HG03342 (cell line): ENCODE measurements at regions not wholly inside any gene's neighbourhood (a gene's known extent, or its start where the extent isn't known, plus 50 kb on each side); places are given as distances from the start of the nearest gene placed in this dataset.

Source experiments
- ATAC-seq: cut with Tn5 transposase; IDR thresholded peaks from one replicate; pipeline ENCODE4 v1.9.1; 2021; ENCODE audit warnings: mild to moderate bottlenecking, moderate library complexity; ENCODE audit not compliant: unreplicated experiment

GRCh38 chr1:239436286-239436685, 49.9 kb downstream of the CHRM3 start:
- no peak for ATAC-seq

DNA sequence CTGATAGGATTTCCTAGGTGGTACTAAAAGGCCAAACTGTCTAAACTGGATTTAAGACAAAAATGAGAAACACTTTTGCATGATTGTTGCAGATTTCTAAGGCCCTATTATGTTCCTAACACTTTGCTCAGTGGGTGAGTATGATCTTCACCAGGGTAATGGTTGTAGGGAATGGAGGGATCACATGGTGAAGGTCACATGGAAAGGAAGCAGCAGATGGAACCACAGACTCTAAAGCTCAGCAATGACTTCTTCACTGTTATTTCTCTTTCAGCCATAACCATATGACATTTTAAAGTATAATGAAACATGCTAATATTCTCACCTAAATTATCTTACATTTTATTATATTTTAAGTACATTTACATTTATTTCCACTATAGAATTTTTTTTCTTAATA, 51.5 kb downstream of the CHRM3 start:
- no peak for ATAC-seq

DNA sequence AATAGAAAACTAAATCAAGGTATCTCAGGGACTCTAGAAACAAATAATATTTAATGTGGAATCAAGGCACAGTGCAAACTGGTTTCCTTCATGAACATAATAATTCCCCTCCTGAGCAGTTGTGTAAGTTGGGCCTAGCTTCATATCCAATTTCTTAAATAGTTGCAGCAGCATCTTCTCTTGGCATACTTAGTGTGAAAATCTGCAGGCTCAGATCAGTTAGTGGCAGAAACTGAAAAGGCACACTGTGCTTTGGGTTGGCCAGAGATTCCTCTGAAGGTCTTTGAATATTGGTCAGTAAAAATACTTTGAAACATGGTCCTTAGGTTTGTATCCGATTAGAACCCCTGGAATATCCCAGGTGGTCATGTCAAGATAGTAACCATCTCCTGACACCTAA, 52.5 kb downstream of the CHRM3 start:
- no peak for ATAC-seq

GRCh38 chr1:239443361-239443760, 57.0 kb downstream of the CHRM3 start:
- no peak for ATAC-seq

DNA sequence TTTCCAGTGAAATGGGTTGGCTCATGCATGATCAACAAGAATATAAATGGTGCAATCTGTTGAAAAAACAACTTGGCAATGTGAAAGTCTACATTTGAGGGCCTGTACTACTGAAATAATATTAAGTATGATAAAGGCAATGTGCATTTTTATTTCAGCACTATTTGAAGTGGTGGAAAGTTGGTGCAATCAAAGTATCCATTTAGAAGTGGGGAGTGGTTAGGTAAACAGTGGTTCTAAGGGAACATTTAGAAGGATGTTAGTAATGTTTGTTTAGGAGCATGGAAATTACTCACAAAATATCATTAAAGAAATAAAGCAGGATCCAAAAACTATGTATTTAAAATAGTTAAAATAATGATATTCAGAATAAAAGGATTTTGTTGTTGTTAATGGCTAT, 60.2 kb downstream of the CHRM3 start:
- no peak for ATAC-seq

DNA sequence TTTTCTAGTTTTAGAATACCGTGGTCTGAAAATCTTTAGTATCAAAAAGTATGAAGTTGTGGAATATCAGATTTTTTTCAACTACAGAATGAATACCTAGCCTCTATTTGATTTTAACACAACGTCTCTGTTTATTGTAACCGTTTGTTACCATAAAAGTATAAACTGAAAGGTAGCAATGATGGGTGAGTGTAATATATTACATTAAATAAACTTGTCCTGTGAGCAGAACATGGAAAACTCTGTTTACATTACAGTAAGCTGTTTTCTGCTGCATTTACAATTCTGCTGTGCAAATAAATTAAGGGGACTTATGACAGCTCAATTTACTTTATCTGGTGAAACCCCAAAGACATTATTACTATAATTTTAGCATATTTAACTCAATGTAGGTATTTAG, 62.5 kb downstream of the CHRM3 start:
- ATAC-seq: no peak

DNA sequence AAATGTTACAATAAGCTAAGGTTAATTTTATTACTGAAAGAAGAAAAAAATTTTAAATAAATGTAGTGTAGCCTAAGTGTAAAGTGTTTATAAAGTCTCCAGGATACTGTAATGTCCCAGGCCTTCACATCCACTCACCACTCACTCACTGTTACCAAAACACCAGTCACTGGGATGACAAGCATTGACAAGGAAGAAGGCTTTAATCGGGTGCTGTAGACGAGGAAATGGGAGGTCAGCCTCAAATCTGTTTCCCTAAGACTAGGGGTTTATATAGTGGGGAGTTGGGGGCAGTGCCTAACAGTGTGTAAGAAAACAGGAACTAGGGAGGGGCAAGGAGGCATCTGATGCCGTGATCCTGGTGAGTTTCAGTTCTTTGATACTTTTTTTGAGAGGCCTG, 69.4 kb downstream of the CHRM3 start:
- no peak for ATAC-seq

DNA sequence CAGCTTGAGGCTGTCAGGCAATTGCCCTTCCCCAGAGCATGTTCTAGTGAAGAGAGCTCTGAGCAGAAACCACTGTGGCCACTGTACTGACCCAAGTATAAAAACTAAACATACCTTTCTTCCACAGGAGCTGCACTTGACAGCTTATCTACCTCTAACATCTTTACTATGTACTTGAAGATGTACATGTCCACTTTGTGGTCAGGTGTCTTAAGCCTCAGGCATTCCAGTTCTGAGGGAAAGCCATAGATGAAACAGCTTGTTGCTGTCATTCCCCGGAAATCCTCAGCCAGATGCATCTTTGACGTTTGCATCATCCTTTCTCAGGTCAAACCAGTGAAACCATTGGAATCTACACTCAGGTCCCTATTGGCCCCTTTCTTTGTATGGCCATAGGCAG, 70.4 kb downstream of the CHRM3 start:
- ATAC-seq: no peak

GRCh38 chr1:239457491-239458143, 71.2 kb downstream of the CHRM3 start:
- peak; percentile 61 for ATAC-seq

- ATAC-seq: peak; percentile 64
These were observed 71.8 kb downstream of the CHRM3 start for GRCh38 chr1:239458144-239458500.

GRCh38 chr1:239467730-239468129, 81.4 kb downstream of the CHRM3 start:
- ATAC-seq: no peak

DNA sequence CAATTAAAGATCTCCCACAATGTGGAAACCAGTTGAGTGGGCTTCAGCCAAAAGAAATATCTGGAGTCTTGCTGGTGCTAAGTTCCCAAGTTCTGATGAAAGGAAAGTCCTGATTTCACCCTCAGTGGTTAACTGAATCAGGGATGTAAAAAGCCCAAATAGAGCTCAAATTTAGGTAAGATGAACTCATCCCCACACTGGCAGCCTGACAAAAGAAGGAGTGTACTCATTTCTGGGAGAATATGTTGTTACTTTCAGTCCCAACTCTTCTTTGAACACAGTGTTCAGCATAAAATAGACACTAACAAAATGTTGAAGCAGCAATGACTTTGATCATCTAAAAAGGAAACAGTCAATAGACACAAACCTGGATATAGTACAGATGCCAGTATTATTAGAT, 91.7 kb downstream of the CHRM3 start:
- ATAC-seq: no peak

- no peak for ATAC-seq
These were observed 97.0 kb downstream of the CHRM3 start for GRCh38 chr1:239483391-239483790.

DNA sequence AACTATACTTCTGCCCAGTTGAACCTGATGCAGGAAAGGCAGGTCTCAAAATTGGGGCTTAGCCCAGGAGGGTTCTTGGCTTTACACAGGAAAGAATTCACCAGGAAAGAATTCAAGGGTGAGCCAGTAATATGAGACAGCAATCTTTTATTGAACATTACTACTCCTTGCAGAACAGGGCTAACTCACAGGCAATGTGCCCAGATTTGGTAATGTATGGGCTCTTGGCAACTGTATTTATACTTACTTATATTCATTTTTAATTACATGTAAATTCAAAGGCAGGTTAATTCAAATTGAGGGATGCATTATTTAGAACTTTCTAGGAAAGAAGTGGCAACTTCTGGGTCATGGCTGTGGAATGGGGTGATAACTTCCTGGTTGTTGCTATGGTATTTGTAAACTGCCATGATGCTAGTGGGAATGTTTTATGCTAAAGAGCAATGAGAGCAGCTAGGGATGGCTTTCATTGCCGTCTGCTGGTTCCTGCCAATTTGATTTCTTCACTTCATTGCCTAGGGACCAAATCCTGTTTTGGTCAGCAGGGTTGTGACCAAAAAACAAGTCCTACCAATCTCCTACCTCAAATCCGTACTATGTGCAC, 107.5 kb downstream of the CHRM3 start:
- ATAC-seq: no peak

- ATAC-seq: no peak
These were observed 118.7 kb downstream of the CHRM3 start for GRCh38 chr1:239505094-239505493.

GRCh38 chr1:239507826-239508225, 121.5 kb downstream of the CHRM3 start:
- ATAC-seq: no peak

GRCh38 chr1:239511875-239512274, 125.5 kb downstream of the CHRM3 start:
- ATAC-seq: no peak

- ATAC-seq: no peak
These were observed 130.2 kb downstream of the CHRM3 start for GRCh38 chr1:239516579-239516978.

- no peak for ATAC-seq
These were observed 140.0 kb downstream of the CHRM3 start for GRCh38 chr1:239526391-239526790.

- ATAC-seq: no peak
These were observed 140.8 kb downstream of the CHRM3 start for GRCh38 chr1:239527051-239527693.

GRCh38 chr1:239536165-239536849, 149.9 kb downstream of the CHRM3 start:
- no peak for ATAC-seq

- ATAC-seq: no peak
These were observed 151.4 kb downstream of the CHRM3 start for GRCh38 chr1:239537795-239538194.
